DND-41 (cell line): ENCODE measurements at regions not wholly inside any gene's neighbourhood (a gene's known extent, or its start where the extent isn't known, plus 50 kb on each side); places are given as distances from the start of the nearest gene placed in this dataset.

Source experiments
- CTCF ChIP-seq: IDR thresholded peaks from 2 replicates; pipeline ENCODE4 v1.5.1; 2012; ENCODE audit warnings: borderline replicate concordance, low read length, moderate library complexity, mild to moderate bottlenecking; ENCODE audit not compliant: poor library complexity, severe bottlenecking; ENCODE audit errors: extremely low read depth
- EZH2 ChIP-seq: IDR thresholded peaks from 3 replicates; pipeline ENCODE4 v1.6.1; 2012; ENCODE audit warnings: borderline replicate concordance, low read depth, mild to moderate bottlenecking, moderate library complexity, low read length, inconsistent platforms; ENCODE audit not compliant: severe bottlenecking

GRCh38 chr10:124205432-124205831 is 112.0 kb upstream of the CHST15 start:
- TF ChIP-seq CTCF (no peak), EZH2 (no peak)
